ENCODE measurements at regions not wholly inside any gene's neighbourhood (a gene's known extent, or its start where the extent isn't known, plus 50 kb on each side); places are given as distances from the start of the nearest gene placed in this dataset.

DNA sequence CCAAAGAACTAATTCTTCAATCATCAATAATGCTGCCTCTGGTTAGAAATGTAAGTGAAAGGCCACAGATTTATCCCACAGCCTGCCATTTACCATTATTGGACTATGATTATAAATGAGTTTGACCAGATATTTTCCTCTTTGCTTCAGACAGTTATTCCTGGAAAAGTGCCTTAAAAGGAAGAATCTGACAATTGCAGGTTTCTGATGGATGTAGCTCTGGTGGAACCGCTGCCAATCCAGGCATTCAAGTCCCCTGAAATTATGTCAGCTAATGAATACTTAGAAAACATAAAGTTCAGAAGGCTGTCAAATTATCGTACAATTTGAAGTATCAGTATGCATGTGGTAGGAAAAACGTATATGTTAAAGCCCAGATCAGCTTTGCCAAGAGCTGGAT is 78.2 kb upstream of the NR4A3 start:
- no peaks in the 10 kb centered on the region for H3K27me3 ChIP-seq (ENCODE audit: control insufficient read depth in 1 of 2, insufficient read depth in 2 of 2, low read length in 2 of 2)
- no peaks in the 10 kb centered on the region for H3K9me3 ChIP-seq (ENCODE audit: control insufficient read depth in 1 of 2, low read length in 2 of 2)
- H3K9ac ChIP-seq (ENCODE audit: low read depth in 1 of 2, low read length in 2 of 2): no peak overlapping the region

GRCh38 chr9:99744132-99744531 is 77.6 kb upstream of the NR4A3 start:
- Histone ChIP-seq H3K27ac (ENCODE audit: low read depth, low read length) (no peak overlapping the region), H3K4me1 (ENCODE audit: control insufficient read depth in 1 of 2, insufficient read depth in 2 of 2, low read length in 2 of 2) (no peaks in the 10 kb centered on the region), H3K27me3 (ENCODE audit: control insufficient read depth in 1 of 2, insufficient read depth in 2 of 2, low read length in 2 of 2) (no peaks in the 10 kb centered on the region), H3K4me3 (ENCODE audit: low read depth in 1 of 2, low read length in 2 of 2) (no peak overlapping the region), H3K36me3 (ENCODE audit: control insufficient read depth in 1 of 2, insufficient read depth in 2 of 2, low read length in 2 of 2) (no peaks in the 10 kb centered on the region), H3K9ac (ENCODE audit: low read depth in 1 of 2, low read length in 2 of 2) (no peak overlapping the region), H3K9me3 (ENCODE audit: control insufficient read depth in 1 of 2, low read length in 2 of 2) (no peaks in the 10 kb centered on the region)

More for the DNA sequence above, 78.2 kb upstream of the NR4A3 start:
- H3K4me3 ChIP-seq (ENCODE audit: low read depth in 1 of 2, low read length in 2 of 2): no peak overlapping the region
- no peaks in the 10 kb centered on the region for H3K36me3 ChIP-seq (ENCODE audit: control insufficient read depth in 1 of 2, insufficient read depth in 2 of 2, low read length in 2 of 2)
- no peaks in the 10 kb centered on the region for H3K4me1 ChIP-seq (ENCODE audit: control insufficient read depth in 1 of 2, insufficient read depth in 2 of 2, low read length in 2 of 2)
- H3K27ac ChIP-seq (ENCODE audit: low read depth, low read length): no peak overlapping the region

- no peak overlapping the region for H3K4me3 ChIP-seq (ENCODE audit: low read depth in 1 of 2, low read length in 2 of 2)
- H3K36me3 ChIP-seq (ENCODE audit: control insufficient read depth in 1 of 2, insufficient read depth in 2 of 2, low read length in 2 of 2): no peaks in the 10 kb centered on the region
- no peaks in the 10 kb centered on the region for H3K4me1 ChIP-seq (ENCODE audit: control insufficient read depth in 1 of 2, insufficient read depth in 2 of 2, low read length in 2 of 2)
- no peak overlapping the region for H3K9ac ChIP-seq (ENCODE audit: low read depth in 1 of 2, low read length in 2 of 2)
- no peak overlapping the region for H3K27ac ChIP-seq (ENCODE audit: low read depth, low read length)
- no peaks in the 10 kb centered on the region for H3K27me3 ChIP-seq (ENCODE audit: control insufficient read depth in 1 of 2, insufficient read depth in 2 of 2, low read length in 2 of 2)
- no peaks in the 10 kb centered on the region for H3K9me3 ChIP-seq (ENCODE audit: control insufficient read depth in 1 of 2, low read length in 2 of 2)
These were observed 76.6 kb upstream of the NR4A3 start for GRCh38 chr9:99745085-99745484.

GRCh38 chr9:99746406-99746805 is 75.3 kb upstream of the NR4A3 start:
- Histone ChIP-seq H3K36me3 (ENCODE audit: control insufficient read depth in 1 of 2, insufficient read depth in 2 of 2, low read length in 2 of 2) (no peaks in the 10 kb centered on the region), H3K9ac (ENCODE audit: low read depth in 1 of 2, low read length in 2 of 2) (no peak overlapping the region), H3K27ac (ENCODE audit: low read depth, low read length) (no peak overlapping the region), H3K9me3 (ENCODE audit: control insufficient read depth in 1 of 2, low read length in 2 of 2) (no peaks in the 10 kb centered on the region), H3K4me1 (ENCODE audit: control insufficient read depth in 1 of 2, insufficient read depth in 2 of 2, low read length in 2 of 2) (no peaks in the 10 kb centered on the region), H3K4me3 (ENCODE audit: low read depth in 1 of 2, low read length in 2 of 2) (no peak overlapping the region), H3K27me3 (ENCODE audit: control insufficient read depth in 1 of 2, insufficient read depth in 2 of 2, low read length in 2 of 2) (no peaks in the 10 kb centered on the region)

GRCh38 chr9:99748266-99748665 is 73.4 kb upstream of the NR4A3 start:
- Histone ChIP-seq H3K9ac (ENCODE audit: low read depth in 1 of 2, low read length in 2 of 2) (no peak overlapping the region), H3K4me1 (ENCODE audit: control insufficient read depth in 1 of 2, insufficient read depth in 2 of 2, low read length in 2 of 2) (no peaks in the 10 kb centered on the region), H3K9me3 (ENCODE audit: control insufficient read depth in 1 of 2, low read length in 2 of 2) (no peaks in the 10 kb centered on the region), H3K36me3 (ENCODE audit: control insufficient read depth in 1 of 2, insufficient read depth in 2 of 2, low read length in 2 of 2) (no peaks in the 10 kb centered on the region), H3K4me3 (ENCODE audit: low read depth in 1 of 2, low read length in 2 of 2) (no peak overlapping the region), H3K27me3 (ENCODE audit: control insufficient read depth in 1 of 2, insufficient read depth in 2 of 2, low read length in 2 of 2) (no peaks in the 10 kb centered on the region), H3K27ac (ENCODE audit: low read depth, low read length) (no peak overlapping the region)

DNA sequence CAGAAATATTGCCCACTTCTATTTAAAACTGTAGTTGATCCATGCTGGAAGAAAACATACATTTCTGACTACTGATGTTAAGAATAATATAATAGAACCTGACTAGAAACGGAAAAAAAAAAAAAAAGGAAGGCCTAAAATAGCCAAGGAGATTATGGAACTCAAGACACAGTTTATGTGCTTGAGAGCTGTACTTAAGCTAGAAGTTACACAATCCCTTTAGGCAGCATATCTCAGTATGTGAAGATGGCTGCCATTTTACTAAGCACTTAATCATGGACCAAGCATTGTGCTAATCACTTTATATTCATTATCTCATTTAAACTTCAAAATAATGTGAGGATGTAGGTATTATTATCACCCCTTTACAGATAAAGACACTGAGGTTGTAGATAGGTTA is 73.0 kb upstream of the NR4A3 start:
- H3K27ac ChIP-seq (ENCODE audit: low read depth, low read length): no peak overlapping the region
- no peaks in the 10 kb centered on the region for H3K27me3 ChIP-seq (ENCODE audit: control insufficient read depth in 1 of 2, insufficient read depth in 2 of 2, low read length in 2 of 2)
- no peaks in the 10 kb centered on the region for H3K9me3 ChIP-seq (ENCODE audit: control insufficient read depth in 1 of 2, low read length in 2 of 2)
- no peak overlapping the region for H3K9ac ChIP-seq (ENCODE audit: low read depth in 1 of 2, low read length in 2 of 2)
- H3K36me3 ChIP-seq (ENCODE audit: control insufficient read depth in 1 of 2, insufficient read depth in 2 of 2, low read length in 2 of 2): no peaks in the 10 kb centered on the region
- no peak overlapping the region for H3K4me3 ChIP-seq (ENCODE audit: low read depth in 1 of 2, low read length in 2 of 2)
- no peaks in the 10 kb centered on the region for H3K4me1 ChIP-seq (ENCODE audit: control insufficient read depth in 1 of 2, insufficient read depth in 2 of 2, low read length in 2 of 2)

DNA sequence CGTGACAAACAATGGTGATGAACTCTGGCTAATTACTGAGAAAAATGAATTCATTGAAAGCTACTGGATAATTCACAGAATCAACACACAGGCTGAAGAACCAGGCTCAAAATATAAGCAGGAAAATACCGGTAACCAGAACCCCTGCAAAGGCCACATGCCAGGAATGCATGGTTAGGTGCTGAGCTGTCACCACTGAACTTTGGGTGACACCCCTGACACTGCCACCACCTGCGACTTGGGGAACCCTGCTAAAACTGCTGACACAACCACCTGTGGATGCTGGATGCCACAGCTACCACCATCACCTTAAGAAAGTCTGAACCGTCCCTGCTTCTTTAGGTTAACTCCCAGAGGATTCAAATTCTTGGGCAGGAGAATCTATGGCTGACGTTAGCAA is 72.0 kb upstream of the NR4A3 start:
- Histone ChIP-seq H3K9me3 (ENCODE audit: control insufficient read depth in 1 of 2, low read length in 2 of 2) (no peaks in the 10 kb centered on the region), H3K4me1 (ENCODE audit: control insufficient read depth in 1 of 2, insufficient read depth in 2 of 2, low read length in 2 of 2) (no peaks in the 10 kb centered on the region), H3K4me3 (ENCODE audit: low read depth in 1 of 2, low read length in 2 of 2) (no peak overlapping the region), H3K27me3 (ENCODE audit: control insufficient read depth in 1 of 2, insufficient read depth in 2 of 2, low read length in 2 of 2) (no peaks in the 10 kb centered on the region), H3K9ac (ENCODE audit: low read depth in 1 of 2, low read length in 2 of 2) (no peak overlapping the region), H3K27ac (ENCODE audit: low read depth, low read length) (no peak overlapping the region), H3K36me3 (ENCODE audit: control insufficient read depth in 1 of 2, insufficient read depth in 2 of 2, low read length in 2 of 2) (no peaks in the 10 kb centered on the region)

GRCh38 chr9:99750526-99750925 is 71.2 kb upstream of the NR4A3 start:
- no peak overlapping the region for H3K27ac ChIP-seq (ENCODE audit: low read depth, low read length)
- no peak overlapping the region for H3K4me3 ChIP-seq (ENCODE audit: low read depth in 1 of 2, low read length in 2 of 2)
- H3K9me3 ChIP-seq (ENCODE audit: control insufficient read depth in 1 of 2, low read length in 2 of 2): no peaks in the 10 kb centered on the region
- no peaks in the 10 kb centered on the region for H3K27me3 ChIP-seq (ENCODE audit: control insufficient read depth in 1 of 2, insufficient read depth in 2 of 2, low read length in 2 of 2)
- H3K36me3 ChIP-seq (ENCODE audit: control insufficient read depth in 1 of 2, insufficient read depth in 2 of 2, low read length in 2 of 2): no peaks in the 10 kb centered on the region
- no peak overlapping the region for H3K9ac ChIP-seq (ENCODE audit: low read depth in 1 of 2, low read length in 2 of 2)
- H3K4me1 ChIP-seq (ENCODE audit: control insufficient read depth in 1 of 2, insufficient read depth in 2 of 2, low read length in 2 of 2): no peaks in the 10 kb centered on the region

- Histone ChIP-seq H3K4me3 (ENCODE audit: low read depth in 1 of 2, low read length in 2 of 2) (no peak overlapping the region), H3K9me3 (ENCODE audit: control insufficient read depth in 1 of 2, low read length in 2 of 2) (no peaks in the 10 kb centered on the region), H3K9ac (ENCODE audit: low read depth in 1 of 2, low read length in 2 of 2) (no peak overlapping the region), H3K27me3 (ENCODE audit: control insufficient read depth in 1 of 2, insufficient read depth in 2 of 2, low read length in 2 of 2) (no peaks in the 10 kb centered on the region), H3K27ac (ENCODE audit: low read depth, low read length) (no peak overlapping the region), H3K4me1 (ENCODE audit: control insufficient read depth in 1 of 2, insufficient read depth in 2 of 2, low read length in 2 of 2) (no peaks in the 10 kb centered on the region), H3K36me3 (ENCODE audit: control insufficient read depth in 1 of 2, insufficient read depth in 2 of 2, low read length in 2 of 2) (no peaks in the 10 kb centered on the region)
These were observed 69.1 kb upstream of the NR4A3 start for GRCh38 chr9:99752417-99753109.

- H3K36me3 ChIP-seq (ENCODE audit: control insufficient read depth in 1 of 2, insufficient read depth in 2 of 2, low read length in 2 of 2): no peaks in the 10 kb centered on the region
- no peak overlapping the region for H3K4me3 ChIP-seq (ENCODE audit: low read depth in 1 of 2, low read length in 2 of 2)
- no peak overlapping the region for H3K9ac ChIP-seq (ENCODE audit: low read depth in 1 of 2, low read length in 2 of 2)
- H3K9me3 ChIP-seq (ENCODE audit: control insufficient read depth in 1 of 2, low read length in 2 of 2): no peaks in the 10 kb centered on the region
- no peaks in the 10 kb centered on the region for H3K27me3 ChIP-seq (ENCODE audit: control insufficient read depth in 1 of 2, insufficient read depth in 2 of 2, low read length in 2 of 2)
- no peak overlapping the region for H3K27ac ChIP-seq (ENCODE audit: low read depth, low read length)
- H3K4me1 ChIP-seq (ENCODE audit: control insufficient read depth in 1 of 2, insufficient read depth in 2 of 2, low read length in 2 of 2): no peaks in the 10 kb centered on the region
These were observed 68.2 kb upstream of the NR4A3 start for GRCh38 chr9:99753436-99753835.

DNA sequence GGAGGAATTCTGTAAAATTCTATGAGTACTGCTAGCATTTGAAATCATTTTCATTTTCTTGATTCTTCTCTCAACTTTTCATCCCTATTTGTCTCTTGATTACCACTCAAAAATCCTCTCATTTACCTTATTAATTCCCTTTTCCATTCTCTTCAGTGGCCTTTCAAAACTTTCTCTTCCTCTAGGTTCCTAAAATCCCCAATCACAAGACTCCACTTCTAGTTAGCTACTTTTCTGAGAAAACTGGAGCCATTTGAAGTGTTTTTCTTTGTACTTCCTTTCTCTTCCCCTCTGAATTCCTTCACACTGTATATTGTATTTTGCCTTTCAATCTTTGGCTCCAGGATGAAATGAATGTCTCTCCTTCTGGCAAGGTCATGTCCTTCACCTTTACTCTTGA is 61.3 kb upstream of the NR4A3 start:
- Histone ChIP-seq H3K27ac (ENCODE audit: low read depth, low read length) (no peak overlapping the region), H3K9ac (ENCODE audit: low read depth in 1 of 2, low read length in 2 of 2) (no peak overlapping the region), H3K4me3 (ENCODE audit: low read depth in 1 of 2, low read length in 2 of 2) (no peak overlapping the region)

More for the DNA sequence above, 61.3 kb upstream of the NR4A3 start:
- H3K4me1 ChIP-seq (ENCODE audit: control insufficient read depth in 1 of 2, insufficient read depth in 2 of 2, low read length in 2 of 2): peaks cover 0 to 3% of the 10 kb centered on the region in 2 donors
- H3K9me3 ChIP-seq (ENCODE audit: control insufficient read depth in 1 of 2, low read length in 2 of 2): no peaks in the 10 kb centered on the region
- no peaks in the 10 kb centered on the region for H3K27me3 ChIP-seq (ENCODE audit: control insufficient read depth in 1 of 2, insufficient read depth in 2 of 2, low read length in 2 of 2)
- H3K36me3 ChIP-seq (ENCODE audit: control insufficient read depth in 1 of 2, insufficient read depth in 2 of 2, low read length in 2 of 2): no peaks in the 10 kb centered on the region

All from duodenal mucosa (tissue), 2 donors.